ENCODE measurements at regions not wholly inside any gene's neighbourhood (a gene's known extent, or its start where the extent isn't known, plus 50 kb on each side); places are given as distances from the start of the nearest gene placed in this dataset.
"Not testable (repeated sequence)": the region's sequence is repeated elsewhere in the genome, so short reads cannot be mapped to it uniquely, and the experiment has no call there.

DNA sequence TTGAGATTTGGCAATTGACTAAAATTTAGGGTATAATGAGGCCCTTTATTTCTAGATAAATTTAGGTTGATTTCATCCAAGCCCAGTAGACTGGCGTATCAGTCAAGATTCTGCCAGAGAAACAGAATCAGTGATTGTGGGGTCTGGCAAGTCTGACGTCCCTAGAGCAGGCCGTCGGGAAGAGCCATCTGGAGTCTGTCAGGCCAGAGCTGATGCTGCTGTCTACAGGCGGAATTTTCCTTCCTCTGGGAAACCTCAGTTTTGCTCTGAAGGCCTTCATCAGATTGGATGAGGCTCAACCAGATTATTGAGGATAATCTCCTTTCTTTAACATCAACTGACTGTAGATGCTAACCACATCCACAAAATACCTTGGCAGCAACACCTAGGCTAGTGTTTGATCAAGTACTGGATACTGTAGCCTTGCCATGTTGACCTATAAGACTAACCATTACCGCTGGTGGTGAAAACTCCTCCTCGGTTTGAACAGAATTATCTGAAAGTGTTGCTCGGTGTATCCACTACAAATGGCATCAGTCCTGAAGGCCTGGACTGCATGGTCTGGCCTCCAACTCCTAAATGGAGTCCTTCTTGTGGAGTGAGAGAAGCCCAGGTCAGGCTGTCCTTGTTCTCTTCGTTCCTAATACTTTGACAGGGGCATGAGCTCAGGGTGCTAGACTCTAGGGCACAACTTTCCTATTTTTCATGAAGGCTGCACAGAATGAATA is 83.2 kb upstream of the ANKH start:
- FAIRE-seq = no peak
- DNase-seq (ENCODE audit: insufficient read length, low spot score) = no peak

DNA sequence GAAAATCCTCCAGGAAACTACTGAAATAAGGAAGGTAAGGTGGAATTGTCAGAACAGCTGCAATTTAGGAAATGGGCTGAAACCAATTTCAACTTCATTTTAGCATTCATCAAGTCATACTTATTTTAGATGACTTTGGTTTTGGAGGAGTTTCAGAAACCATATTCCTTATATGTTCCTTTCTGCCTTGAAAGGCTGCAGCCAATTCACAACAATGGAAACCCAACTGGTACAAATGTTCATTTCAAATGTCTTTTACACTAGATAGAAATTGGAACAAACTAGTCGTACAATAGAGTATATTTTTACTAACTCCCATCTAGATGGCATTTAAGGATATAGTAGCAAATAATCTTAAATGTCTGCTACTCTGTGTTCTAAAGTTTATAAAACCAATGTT is 82.6 kb upstream of the ANKH start:
- FAIRE-seq = no peak
- DNase-seq (ENCODE audit: insufficient read length, low spot score) = no peak

DNA sequence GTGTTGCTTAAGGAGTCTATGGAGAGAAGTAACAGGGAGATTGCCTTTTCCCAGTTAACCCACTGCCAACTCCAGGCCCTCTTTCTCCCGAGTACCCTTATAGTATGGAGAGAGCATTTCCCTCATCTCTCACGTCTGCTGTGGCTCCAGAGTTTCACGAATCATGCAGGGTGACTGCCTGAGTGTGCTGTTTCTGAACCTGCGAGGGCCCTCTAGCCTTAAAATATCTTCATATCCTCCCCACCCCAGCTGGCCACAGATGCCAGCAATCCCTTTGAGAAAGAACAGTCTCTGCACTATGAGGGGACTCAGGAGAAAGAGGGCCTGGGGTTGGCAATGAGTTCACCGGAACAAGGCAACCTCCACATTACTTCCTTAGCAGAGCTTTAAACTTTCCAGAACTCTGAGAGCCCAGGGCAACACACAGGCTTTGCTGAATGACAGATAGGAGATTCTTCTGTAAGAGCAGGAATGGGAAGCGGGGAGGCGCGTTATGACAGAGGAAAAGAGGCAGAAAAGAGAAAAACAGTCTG is 81.6 kb upstream of the ANKH start:
- DNase-seq (ENCODE audit: insufficient read length, low spot score) (no peak), FAIRE-seq (no peak)

DNA sequence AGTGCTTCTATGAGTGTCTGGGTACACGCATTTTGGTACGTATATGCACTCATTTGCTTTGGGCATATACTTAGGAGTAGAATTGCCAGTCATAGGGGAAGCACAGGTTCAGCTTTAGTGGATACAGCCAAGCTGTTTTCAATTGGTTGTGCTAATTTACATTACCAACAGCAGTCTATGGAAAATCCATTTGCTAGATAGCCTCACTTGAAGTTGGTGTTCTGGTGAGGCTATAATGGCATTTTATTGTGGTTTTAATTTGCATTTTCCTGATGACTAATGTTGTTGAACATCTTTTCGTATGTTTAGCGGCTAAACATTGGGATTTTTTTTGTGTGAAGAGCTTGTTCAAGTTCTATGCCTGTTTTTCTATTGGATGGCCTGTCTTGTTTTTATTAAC is 76.8 kb upstream of the ANKH start:
- FAIRE-seq = no peak

DNA sequence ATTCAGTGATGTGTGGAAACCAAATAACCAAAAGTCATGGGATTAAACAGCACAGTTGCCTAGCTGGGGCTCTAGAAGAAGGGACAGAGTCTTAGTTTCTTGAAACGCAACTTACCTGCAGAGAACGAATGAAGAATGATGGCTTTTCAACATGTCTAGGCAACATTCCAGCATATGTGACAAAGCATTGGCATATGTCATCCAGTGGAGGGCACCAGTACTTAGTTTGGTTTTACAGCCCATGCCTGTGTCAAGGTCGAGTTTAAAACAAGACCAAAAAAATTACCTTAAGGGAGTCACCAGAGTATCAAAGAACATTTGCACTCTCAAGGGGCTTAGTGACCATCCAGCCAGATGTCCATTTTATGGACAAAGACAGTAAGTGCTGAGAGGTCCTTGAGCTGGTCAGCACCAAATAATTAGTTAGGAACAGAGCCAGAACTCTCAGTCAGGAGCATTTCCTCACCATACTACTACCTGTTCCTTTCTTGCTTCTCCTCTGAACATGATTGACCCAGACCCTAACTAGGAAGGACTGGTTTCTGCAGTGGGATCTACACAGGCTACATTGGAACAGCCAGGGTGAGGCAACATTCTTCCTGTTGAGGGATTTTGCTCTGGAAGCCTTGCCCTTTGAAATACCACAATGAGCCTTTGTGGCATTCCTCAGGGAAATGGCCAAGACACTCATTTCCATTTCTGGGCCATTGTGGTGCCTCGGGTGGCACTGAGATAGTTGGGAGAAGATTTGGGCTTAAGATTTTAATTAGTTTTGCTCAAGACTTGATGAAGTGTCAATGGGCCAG is 75.4 kb upstream of the ANKH start:
- FAIRE-seq (no peak), DNase-seq (ENCODE audit: insufficient read length, low spot score) (no peak)

More for the DNA sequence above, 76.8 kb upstream of the ANKH start:
- no peak for DNase-seq (ENCODE audit: insufficient read length, low spot score)

DNA sequence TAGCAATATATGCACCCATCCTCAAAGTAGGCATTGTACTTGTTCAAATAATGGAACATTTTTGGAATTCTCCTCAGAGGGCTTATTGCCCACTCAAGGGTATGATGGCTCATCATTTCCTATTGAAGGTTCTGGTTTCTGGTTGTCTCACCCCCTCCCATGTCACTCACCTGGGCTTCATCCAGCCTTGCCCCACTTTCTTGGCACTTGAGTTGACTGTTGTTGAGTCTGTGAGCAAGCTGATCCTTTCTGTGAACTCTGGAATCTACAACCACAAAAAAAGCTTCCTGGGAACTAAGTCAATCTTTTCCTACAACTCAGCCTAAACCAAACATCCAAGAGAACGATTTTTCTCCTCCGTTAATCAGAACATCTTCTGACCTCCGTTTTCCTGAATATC is 73.9 kb upstream of the ANKH start:
- DNase-seq (ENCODE audit: insufficient read length, low spot score) (no peak), FAIRE-seq (no peak)

DNA sequence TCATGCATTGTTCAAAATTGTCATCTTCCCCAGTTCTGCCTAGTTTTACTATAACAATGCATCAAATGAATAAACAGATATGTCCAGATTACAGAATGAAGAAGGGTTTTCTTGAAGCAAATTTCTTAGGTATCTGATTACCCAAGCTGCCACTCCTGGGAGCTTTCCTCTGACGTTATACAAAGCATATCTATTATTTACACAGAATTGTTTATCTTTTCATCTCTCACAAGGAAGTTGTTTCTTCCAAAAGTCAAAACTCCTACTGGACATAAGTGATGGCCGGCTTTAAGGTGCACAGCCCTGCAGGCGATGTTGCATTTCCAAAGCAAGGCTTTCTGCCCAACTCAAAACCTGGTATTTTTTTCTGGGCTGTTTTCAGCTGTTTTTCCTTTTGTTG is 73.4 kb upstream of the ANKH start:
- no peak for FAIRE-seq
- no peak for DNase-seq (ENCODE audit: insufficient read length, low spot score)

DNA sequence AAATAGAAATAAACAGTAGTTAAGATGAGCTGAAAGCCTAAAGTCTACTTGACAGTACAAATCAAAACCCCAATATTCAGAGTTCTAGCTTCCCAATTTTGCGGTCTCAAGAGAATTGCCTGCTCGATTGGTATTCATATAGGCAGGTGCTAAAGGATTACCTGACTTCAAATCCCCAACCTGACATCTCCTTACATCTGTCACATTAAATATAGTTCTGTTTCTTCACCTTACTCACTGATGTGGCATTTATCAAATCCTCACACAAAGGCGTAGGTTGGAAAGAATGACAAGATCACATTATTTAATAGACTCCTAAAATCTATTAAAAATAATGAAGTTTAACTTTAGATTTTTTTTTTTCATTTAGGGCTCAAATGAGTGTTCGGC is 72.8 kb upstream of the ANKH start:
- DNase-seq (ENCODE audit: insufficient read length, low spot score) (no peak), FAIRE-seq (no peak)

DNA sequence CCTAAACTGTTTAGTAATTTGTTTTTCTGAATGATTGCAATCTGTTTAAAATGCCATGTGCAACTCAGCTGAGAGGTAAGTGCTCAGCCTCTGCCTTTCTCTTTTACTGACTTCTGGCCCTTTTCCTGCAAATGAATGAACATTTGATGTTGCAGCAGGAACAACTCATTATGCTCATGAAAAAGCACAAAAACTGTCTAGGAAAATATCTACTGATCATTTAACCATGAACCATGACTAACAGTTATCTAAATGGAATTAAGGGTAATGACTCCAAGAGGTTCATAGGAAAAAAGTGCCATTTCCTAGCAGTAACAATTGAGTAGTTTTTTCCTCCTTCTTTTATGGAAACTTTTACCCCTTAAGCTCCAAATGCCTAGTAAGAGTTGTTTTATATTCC is 70.6 kb upstream of the ANKH start:
- FAIRE-seq (no peak), DNase-seq (ENCODE audit: insufficient read length, low spot score) (no peak)

DNA sequence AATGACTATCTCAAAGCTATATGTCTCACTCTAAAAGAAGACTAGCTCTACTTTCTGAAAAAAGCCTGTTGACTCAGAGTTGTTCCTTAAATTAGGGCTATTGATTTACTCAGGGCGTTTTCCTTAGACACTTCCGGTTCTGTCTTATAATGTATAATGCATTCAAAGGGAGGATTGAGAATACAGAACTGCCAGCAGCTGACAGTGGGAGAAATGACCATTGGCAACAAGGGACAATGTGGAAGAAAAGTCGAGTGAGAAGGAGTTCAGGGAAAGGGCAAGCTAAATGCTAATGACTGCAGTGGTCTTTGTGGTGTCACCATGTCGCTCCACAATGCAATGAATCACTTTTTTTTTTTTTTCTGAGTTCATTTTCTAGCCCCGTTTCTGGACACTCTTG is 65.7 kb upstream of the ANKH start:
- FAIRE-seq (no peak), DNase-seq (ENCODE audit: insufficient read length, low spot score) (no peak)

DNA sequence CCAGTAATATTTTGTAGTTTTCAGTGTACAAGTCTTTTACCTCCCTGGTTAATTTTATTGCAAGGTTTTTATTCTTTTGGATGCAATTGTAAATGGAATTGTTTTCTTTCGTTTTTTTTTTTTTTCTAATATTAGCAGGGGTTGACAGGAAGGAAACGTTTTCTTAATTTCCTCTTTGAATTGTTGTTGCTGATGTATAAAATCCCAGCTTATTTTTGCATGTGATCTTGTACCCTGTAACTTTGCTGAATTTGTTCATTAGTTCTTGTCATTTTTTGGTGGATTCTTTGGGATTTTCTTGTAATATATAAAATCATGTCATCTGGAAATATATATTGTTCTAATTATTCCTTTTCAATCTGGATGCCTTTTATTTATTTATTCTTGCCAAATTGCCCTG is 65.0 kb upstream of the ANKH start:
- DNase-seq (ENCODE audit: insufficient read length, low spot score) (no peak), FAIRE-seq (no peak)

DNA sequence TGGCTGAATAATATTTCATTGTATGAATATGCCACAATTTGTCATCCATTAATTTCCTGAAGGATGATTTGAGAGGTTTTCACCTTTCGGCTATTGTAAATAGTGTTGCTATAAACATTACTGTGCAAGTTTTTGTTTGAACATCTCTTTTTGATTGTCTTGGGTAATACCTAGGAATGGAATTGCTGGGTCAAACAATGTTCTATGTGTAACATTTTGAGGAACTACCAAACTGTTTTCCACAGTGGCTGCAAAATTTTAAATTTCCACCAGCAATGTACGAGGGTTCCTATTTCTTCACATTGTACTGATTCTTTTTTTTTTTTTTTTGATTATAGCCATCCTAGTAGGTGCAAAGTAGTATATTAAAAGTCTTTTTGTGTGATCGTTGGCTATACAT is 63.8 kb upstream of the ANKH start:
- no peak for FAIRE-seq
- no peak for DNase-seq (ENCODE audit: insufficient read length, low spot score)

DNA sequence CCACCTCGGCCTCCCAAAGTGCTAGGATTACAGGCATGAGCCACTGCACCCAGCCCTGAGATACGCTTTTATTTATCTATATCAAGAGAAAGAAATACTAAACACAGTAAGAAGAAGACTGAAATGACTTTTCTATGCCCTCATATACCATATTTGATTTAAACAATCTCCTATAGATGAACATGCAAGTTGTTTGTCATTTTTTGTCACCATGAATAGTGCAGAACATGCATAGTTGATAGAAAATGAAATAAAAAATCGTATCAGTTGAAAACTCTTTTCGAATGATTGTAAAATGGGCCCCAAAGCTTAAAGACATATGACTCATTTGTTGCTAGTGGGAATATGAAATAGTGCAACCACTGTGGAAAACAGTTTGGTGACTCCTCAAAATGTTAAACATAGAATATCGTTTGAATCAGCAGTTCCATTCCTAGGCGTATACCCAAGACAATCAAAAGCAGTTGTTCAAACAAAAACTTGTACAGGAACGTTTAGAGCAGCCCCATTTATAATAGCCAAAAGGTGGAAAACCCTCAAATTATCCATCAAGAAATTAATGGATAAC is 61.4 kb upstream of the ANKH start:
- DNase-seq (ENCODE audit: insufficient read length, low spot score) (no peak), FAIRE-seq (no peak)

DNA sequence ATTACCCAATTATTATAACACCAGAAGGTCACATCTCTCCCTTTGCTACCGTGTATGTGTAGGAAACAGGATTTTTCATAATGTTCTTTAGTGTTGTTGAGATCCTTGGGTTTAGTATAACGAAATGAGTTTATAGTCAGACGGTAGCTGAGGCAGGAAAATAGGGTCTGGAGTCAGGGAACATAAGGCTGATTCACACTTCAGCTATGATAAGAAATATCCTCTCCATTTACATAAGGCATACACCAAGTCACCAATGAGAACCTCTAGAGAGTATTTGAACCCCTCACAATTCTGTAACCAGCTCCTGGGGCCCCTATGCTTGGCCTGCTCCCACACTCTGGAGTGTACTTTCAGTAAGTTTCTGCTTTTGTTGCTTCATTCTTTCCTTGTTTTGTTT is 58.9 kb upstream of the ANKH start:
- DNase-seq (ENCODE audit: insufficient read length, low spot score) = no peak
- no peak for FAIRE-seq

DNA sequence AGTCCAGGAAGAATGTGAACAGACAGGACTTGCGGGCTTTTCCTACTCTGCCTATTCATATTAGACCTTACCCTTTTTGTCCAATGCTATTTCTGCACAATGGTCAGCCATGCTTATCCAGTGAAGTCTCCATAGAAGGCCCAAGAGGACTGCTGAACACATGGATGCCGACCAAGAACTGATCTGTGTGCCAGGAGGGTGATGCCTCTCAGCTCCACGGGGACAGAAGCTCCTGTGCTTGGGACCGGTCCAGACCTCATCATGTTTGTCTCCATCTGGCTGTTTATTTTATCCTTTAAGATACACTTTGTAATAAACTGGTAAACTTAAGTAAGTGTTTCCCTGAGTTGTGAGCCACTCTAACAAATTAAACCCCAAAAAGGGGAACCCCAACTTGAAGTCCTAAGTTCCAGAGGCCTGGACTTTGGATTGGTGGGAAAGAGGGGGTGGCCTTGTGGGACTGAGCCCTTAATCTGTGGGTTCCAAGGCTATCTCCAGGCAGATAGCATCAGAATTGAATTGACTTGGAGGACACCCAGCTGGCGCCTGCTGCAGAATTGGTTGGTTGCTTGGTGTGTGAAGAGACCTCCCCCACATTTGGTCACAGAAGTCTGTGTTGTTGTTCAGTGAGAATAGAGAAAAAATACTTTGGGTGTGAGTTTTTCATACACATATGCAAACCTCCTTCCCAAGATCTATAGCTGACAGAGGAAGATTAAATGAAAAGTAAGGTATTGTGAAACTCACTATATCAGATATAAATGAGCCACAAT is 57.9 kb upstream of the ANKH start:
- DNase-seq (ENCODE audit: insufficient read length, low spot score) (no peak), FAIRE-seq (no peak)

DNA sequence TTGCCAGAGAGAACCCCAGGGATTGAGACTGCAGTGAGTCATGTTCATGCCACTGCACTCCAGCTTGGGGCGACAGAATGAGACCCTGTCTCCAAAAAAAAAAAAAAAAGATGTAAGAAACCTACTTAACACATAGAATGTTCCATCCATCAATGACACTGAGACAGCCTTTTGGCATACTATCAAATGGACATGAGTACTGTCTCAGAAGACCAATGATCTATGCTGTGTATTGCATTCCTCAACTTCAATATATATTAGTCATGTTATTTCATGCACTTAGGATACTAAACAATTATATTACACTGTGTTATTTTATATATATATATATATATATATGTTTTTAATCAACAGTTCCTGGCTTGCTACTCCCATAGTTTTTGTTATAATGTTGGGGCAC is 57.1 kb upstream of the ANKH start:
- FAIRE-seq = no peak
- DNase-seq (ENCODE audit: insufficient read length, low spot score) = no peak

DNA sequence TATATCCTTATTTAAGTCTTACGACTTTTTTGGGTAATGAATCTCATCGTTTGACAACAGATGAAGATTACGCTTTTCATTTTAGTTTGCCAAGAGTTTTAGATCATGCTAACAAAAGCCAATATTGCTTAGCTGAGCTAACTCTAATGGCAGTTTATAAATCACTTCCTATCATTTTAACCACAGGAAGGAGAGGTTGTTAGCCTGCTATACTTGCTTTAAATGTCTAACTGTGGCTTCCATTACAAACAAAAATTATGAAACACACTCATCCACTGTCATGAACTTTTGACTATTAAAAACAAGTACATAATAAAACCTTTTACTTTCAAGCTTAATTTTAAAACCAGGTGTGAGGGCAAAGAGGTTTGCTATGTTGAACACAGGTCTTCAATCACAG is 53.7 kb upstream of the ANKH start:
- FAIRE-seq = no peak
- no peak for DNase-seq (ENCODE audit: insufficient read length, low spot score)

DNA sequence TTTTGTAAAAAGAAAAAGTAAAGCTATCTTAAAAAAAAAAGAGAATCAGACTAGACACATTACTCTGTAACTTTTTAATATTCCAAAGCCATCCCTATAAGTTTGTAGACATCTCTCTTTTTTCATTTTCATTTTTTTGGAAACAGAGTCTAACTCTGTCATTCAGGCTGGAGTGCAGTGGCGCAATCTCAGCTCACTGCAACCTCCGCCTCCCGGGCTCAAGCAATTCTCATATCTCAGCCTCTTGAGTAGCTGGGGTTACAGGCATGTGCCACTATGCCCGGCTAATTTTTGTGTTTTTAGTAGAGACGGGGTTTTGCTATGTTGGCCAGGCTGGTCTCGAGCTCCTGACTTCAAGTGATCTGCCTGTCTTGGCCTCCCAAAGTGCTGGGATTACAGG is 51.4 kb upstream of the ANKH start:
- not testable (repeated sequence) for FAIRE-seq; DNase-seq (ENCODE audit: insufficient read length, low spot score)

DNA sequence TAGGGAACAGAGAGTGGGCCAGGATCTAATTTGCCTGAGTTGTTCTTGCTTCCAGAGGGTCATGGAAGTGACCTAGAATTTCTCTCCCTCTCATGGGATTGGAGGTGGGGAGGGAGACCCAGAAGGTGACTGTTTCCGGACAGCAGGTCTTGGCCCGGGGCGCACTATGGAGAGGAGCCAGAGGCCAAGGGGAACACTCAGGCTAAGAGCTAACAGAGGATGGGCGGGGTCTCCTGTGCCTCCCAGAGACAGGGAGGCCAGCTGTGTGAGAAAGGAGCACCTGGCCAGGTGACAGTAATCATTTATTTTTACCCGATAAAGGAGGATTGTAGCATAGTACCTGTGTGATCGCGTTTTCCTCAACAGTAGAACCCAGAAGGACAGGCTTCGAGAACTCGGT is 50.9 kb upstream of the ANKH start:
- no peak for FAIRE-seq
- DNase-seq (ENCODE audit: insufficient read length, low spot score) = no peak
